RWPE2 (cell line): ENCODE measurements at regions not wholly inside any gene's neighbourhood (a gene's known extent, or its start where the extent isn't known, plus 50 kb on each side); places are given as distances from the start of the nearest gene placed in this dataset.

Experiments used
- ATAC-seq: fragments of 200-7000 bp; cut with Tn5 transposase; 3 replicates; pipeline ENCODE4 v1.9.1; 2021; ENCODE audit warnings: low read depth
- DNase-seq: peaks from one replicate; pipeline ENCODE4 v3.0.0-alpha.2; 2020; ENCODE audit warnings: low spot score
- H3K27ac ChIP-seq: fragments of 450-650 bp; 2 replicates; pipeline ENCODE4 v1.5.1; 2017; ENCODE audit warnings: mild to moderate bottlenecking; ENCODE audit not compliant: poor library complexity, severe bottlenecking
- H3K27me3 ChIP-seq: fragments of 250-450 bp; sonication (Bioruptor Pico); 2 replicates; pipeline ENCODE4 v1.5.1; 2021; ENCODE audit warnings: mild to moderate bottlenecking, moderate library complexity; ENCODE audit not compliant: insufficient read depth, poor library complexity, severe bottlenecking
- H3K36me3 ChIP-seq: fragments of 250-450 bp; sonication (Bioruptor Pico); 2 replicates; pipeline ENCODE4 v1.5.1; 2020; ENCODE audit warnings: low read depth, mild to moderate bottlenecking, moderate library complexity
- H3K4me1 ChIP-seq: fragments of 250-450 bp; sonication (Bioruptor Pico); 2 replicates; pipeline ENCODE4 v1.5.1; 2021; ENCODE audit warnings: mild to moderate bottlenecking, moderate library complexity; ENCODE audit not compliant: insufficient read depth, poor library complexity, severe bottlenecking
- H3K4me3 ChIP-seq: fragments of 250-450 bp; sonication (Bioruptor Pico); 2 replicates; pipeline ENCODE4 v1.5.1; 2021; ENCODE audit warnings: mild to moderate bottlenecking, moderate library complexity; ENCODE audit not compliant: severe bottlenecking
- H3K9me3 ChIP-seq: fragments of 250-450 bp; sonication (Bioruptor Pico); 2 replicates; pipeline ENCODE4 v1.5.1; 2021; ENCODE audit warnings: mild to moderate bottlenecking, moderate library complexity; ENCODE audit not compliant: severe bottlenecking
- TF ChIP-seq, protein P1 (sequence below): fragments of 450-650 bp; IDR thresholded peaks from one replicate; pipeline ENCODE4 v1.5.1; 2017; ENCODE audit warnings: mild to moderate bottlenecking, moderate library complexity; ENCODE audit not compliant: poor library complexity, severe bottlenecking

DNA sequence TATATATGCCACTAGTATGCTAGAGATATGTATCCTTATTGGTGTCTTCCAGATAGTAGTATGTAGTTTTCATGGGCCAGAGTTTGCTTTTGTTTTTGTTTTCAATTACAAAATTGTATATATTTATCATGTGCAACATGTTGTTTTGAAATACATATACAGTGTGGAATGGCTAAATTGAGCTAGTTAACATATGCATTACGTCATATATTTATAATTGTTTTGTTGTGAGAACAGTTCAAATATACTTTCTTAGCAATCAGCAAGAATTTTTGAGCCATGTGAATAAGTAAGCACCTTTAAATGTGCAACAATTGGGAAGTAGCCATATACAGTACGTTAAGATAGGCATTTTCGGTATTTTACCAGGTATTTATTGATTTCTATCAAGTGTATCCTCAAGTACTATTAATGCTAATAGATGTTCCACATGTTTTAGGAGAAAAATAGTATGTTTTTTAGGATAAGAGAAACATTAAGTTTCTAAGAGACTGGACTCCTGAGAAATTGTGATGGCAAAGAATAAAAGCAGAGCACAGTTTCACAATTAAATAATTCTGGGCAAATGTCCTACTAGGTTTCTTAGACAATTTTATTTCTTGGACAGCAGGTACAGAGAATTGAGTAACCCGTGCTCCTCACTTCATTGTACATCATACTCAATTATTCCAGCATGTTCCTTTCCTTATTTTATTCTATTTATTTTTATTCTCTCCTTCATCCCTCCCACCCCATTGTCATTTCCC is 60.5 kb upstream of the SLC5A12 start:
- peaks cover 3% of the 10 kb centered on the region for H3K9me3 ChIP-seq
- no peak overlapping the region for H3K27ac ChIP-seq
- no peak for DNase-seq
- no peak overlapping the region for H3K4me3 ChIP-seq
- H3K36me3 ChIP-seq: no peaks in the 10 kb centered on the region
- no peak for ATAC-seq
- H3K4me1 ChIP-seq: peaks cover 8% of the 10 kb centered on the region
- TF ChIP-seq, protein P1, sequence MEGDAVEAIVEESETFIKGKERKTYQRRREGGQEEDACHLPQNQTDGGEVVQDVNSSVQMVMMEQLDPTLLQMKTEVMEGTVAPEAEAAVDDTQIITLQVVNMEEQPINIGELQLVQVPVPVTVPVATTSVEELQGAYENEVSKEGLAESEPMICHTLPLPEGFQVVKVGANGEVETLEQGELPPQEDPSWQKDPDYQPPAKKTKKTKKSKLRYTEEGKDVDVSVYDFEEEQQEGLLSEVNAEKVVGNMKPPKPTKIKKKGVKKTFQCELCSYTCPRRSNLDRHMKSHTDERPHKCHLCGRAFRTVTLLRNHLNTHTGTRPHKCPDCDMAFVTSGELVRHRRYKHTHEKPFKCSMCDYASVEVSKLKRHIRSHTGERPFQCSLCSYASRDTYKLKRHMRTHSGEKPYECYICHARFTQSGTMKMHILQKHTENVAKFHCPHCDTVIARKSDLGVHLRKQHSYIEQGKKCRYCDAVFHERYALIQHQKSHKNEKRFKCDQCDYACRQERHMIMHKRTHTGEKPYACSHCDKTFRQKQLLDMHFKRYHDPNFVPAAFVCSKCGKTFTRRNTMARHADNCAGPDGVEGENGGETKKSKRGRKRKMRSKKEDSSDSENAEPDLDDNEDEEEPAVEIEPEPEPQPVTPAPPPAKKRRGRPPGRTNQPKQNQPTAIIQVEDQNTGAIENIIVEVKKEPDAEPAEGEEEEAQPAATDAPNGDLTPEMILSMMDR: no peak
- no peaks in the 10 kb centered on the region for H3K27me3 ChIP-seq

- Histone ChIP-seq H3K9me3 (peaks cover 3% of the 10 kb centered on the region), H3K36me3 (no peaks in the 10 kb centered on the region), H3K4me1 (no peaks in the 10 kb centered on the region), H3K27ac (no peak overlapping the region), H3K4me3 (no peak overlapping the region), H3K27me3 (no peaks in the 10 kb centered on the region)
- no peak for DNase-seq
- TF ChIP-seq, protein P1: no peak
- no peak for ATAC-seq
Observed at GRCh38 chr11:26783997-26784396, 62.1 kb upstream of the SLC5A12 start.

DNA sequence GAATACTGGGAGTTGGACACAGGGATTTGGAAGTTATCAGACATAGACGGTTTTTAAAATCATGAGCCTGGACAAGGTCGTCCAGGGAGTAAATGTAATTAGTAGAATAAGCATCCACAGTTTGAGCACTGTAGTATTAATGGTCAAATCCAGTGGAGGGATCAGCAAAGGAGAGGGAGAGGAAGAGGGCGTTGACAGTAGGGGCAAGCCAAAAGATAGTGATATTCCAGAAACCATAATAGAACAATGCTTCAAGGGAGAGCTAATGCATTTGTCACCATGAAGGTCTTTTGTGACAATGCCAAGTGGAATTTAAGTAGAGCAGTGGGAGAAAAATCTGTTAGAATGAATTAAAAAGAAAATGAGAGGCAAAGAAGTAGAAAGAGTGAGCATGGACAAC is 68.9 kb upstream of the SLC5A12 start:
- Histone ChIP-seq H3K27me3 (no peaks in the 10 kb centered on the region), H3K36me3 (no peaks in the 10 kb centered on the region), H3K4me1 (no peaks in the 10 kb centered on the region), H3K4me3 (no peak overlapping the region), H3K9me3 (no peaks in the 10 kb centered on the region), H3K27ac (no peak overlapping the region)
- TF ChIP-seq, protein P1: no peak
- no peak for ATAC-seq
- no peak for DNase-seq

DNA sequence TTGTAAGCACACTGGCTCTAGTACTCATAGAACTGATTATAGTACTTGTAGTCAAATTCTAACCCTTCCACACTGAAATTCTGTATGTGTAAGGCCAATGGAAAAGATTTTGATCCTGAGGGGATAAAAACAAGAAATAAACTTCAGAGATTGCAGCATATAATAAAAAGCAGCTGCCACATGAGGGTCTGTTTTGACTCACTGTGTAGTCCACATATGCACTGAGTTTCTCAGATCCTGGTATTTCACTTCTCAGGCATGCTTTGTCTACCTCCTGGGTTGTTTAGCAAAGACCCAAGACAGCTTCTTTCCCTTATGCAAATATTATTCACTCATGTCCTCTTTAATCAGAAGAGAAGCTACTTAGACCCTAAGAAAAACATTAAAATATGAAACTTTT is 71.1 kb upstream of the SLC5A12 start:
- no peak overlapping the region for H3K27ac ChIP-seq
- TF ChIP-seq, protein P1: no peak
- H3K27me3 ChIP-seq: no peaks in the 10 kb centered on the region
- no peaks in the 10 kb centered on the region for H3K9me3 ChIP-seq
- no peaks in the 10 kb centered on the region for H3K36me3 ChIP-seq
- no peak overlapping the region for H3K4me3 ChIP-seq
- DNase-seq (no peak), ATAC-seq (no peak)
- H3K4me1 ChIP-seq: no peaks in the 10 kb centered on the region

DNA sequence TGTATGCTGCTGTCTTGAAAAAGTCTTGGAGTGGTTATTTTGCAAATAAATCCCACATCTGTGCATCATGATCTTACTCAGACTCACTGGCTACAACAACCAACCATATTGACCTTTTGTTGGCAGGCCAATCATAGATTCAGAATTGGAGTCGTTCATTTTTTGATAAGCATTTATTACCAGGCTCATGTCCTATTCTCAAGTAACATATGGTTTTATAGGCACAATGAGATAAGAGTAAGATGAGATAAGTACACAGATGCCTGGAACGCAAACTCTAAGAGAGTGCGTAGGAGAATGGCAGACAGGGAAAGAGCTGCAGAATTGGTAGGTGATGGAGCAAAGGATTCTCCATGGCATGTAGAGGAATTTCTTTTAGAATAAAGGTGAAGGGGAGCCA is 71.6 kb upstream of the SLC5A12 start:
- H3K27ac ChIP-seq: no peak overlapping the region
- DNase-seq (no peak), ATAC-seq (no peak)
- H3K4me1 ChIP-seq: no peaks in the 10 kb centered on the region
- no peaks in the 10 kb centered on the region for H3K36me3 ChIP-seq
- H3K4me3 ChIP-seq: no peak overlapping the region
- no peaks in the 10 kb centered on the region for H3K27me3 ChIP-seq
- TF ChIP-seq, protein P1: no peak
- no peaks in the 10 kb centered on the region for H3K9me3 ChIP-seq
